ENCODE measurements at regions not wholly inside any gene's neighbourhood (a gene's known extent, or its start where the extent isn't known, plus 50 kb on each side); places are given as distances from the start of the nearest gene placed in this dataset.

GRCh38 chr1:5105744-5106143 lies 451.3 kb downstream of the AJAP1 start:
- DNase-seq = no peak

- DNase-seq = no peak
Measured at GRCh38 chr1:5099558-5099957, 445.1 kb downstream of the AJAP1 start.

- no peak for DNase-seq
Measured at GRCh38 chr1:5098981-5099385, 444.6 kb downstream of the AJAP1 start.

GRCh38 chr1:5093042-5093441 lies 438.6 kb downstream of the AJAP1 start:
- DNase-seq = no peak

- no peak for DNase-seq
Measured at GRCh38 chr1:5084676-5085075, 430.3 kb downstream of the AJAP1 start.

- DNase-seq = no peak
Measured at GRCh38 chr1:5067246-5067645, 412.8 kb downstream of the AJAP1 start.

GRCh38 chr1:5053744-5054143 lies 399.3 kb downstream of the AJAP1 start:
- no peak for DNase-seq

- DNase-seq = no peak
Measured at GRCh38 chr1:5029136-5029535, 374.7 kb downstream of the AJAP1 start.

GRCh38 chr1:5012249-5012648 lies 357.8 kb downstream of the AJAP1 start:
- DNase-seq = no peak

GRCh38 chr1:5010656-5011055 lies 356.2 kb downstream of the AJAP1 start:
- DNase-seq = no peak

GRCh38 chr1:5010236-5010635 lies 355.8 kb downstream of the AJAP1 start:
- DNase-seq = no peak

- no peak for DNase-seq
Measured at GRCh38 chr1:5009376-5010065, 355.1 kb downstream of the AJAP1 start.

- no peak for DNase-seq
Measured at GRCh38 chr1:5005171-5005570, 350.8 kb downstream of the AJAP1 start.

- no peak for DNase-seq
Measured at GRCh38 chr1:5002676-5003075, 348.3 kb downstream of the AJAP1 start.

GRCh38 chr1:5001466-5001865 lies 347.1 kb downstream of the AJAP1 start:
- DNase-seq = no peak

GRCh38 chr1:4986306-4986705 lies 331.9 kb downstream of the AJAP1 start:
- no peak for DNase-seq

GRCh38 chr1:4984841-4985240 lies 330.4 kb downstream of the AJAP1 start:
- no peak for DNase-seq

- no peak for DNase-seq
Measured at GRCh38 chr1:4980211-4980610, 325.8 kb downstream of the AJAP1 start.

- DNase-seq = no peak
Measured at GRCh38 chr1:4978660-4979390, 324.4 kb downstream of the AJAP1 start.

GRCh38 chr1:4977701-4978100 lies 323.3 kb downstream of the AJAP1 start:
- DNase-seq = no peak

- no peak for DNase-seq
Measured at GRCh38 chr1:4976859-4977440, 322.5 kb downstream of the AJAP1 start.

GRCh38 chr1:4975856-4976255 lies 321.4 kb downstream of the AJAP1 start:
- no peak for DNase-seq

GRCh38 chr1:4974981-4975685 lies 320.7 kb downstream of the AJAP1 start:
- no peak for DNase-seq

- DNase-seq = no peak
Measured at GRCh38 chr1:4973341-4973740, 318.9 kb downstream of the AJAP1 start.
